GM19452 (cell line): ENCODE measurements at regions not wholly inside any gene's neighbourhood (a gene's known extent, or its start where the extent isn't known, plus 50 kb on each side); places are given as distances from the start of the nearest gene placed in this dataset.
A peak's percentile ranks its signal among the peaks of the same experiment; 100 is the strongest.

ENCODE experiments used
- ATAC-seq: cut with Tn5 transposase; IDR thresholded peaks from one replicate; pipeline ENCODE4 v1.9.1; 2021; ENCODE audit not compliant: unreplicated experiment

DNA sequence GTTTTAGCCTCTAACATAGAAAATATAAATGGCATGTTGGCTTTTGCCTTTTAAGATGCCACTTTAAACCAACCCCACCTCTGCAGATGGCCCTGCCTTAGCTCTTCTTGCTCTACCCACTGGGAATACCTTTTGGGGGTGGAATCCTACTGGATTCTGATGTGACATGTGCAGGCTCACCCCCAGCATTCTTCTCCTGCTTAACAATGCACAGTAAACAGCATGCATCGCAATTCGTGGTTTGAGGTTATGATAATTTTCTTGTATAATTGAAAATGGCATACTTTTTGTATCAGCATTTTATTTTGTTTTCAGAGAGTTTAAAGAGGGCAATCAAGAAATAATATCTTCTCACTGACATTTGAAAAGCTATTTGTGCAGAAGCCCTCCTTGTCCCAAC lies 167.9 kb downstream of the AREG start:
- ATAC-seq, result no peak

DNA sequence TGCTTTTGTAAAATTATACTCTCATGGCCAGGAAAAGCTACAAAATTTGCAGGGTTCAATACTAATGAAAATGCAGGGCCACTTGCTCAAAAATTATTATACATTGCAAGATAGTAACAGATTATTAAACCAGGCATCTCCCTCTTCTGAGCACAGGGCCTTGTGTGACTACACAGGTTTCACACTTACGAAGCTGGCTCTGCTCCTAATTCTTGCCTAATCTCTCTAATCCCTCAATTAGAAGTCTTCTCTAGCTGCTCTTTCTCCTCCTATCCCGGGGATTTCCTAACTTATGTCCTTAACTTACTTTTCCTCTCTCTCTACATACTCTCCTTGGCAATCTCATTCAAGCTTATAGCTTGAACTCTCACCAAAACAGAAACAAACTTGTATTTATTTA lies 168.3 kb downstream of the AREG start:
- no peak for ATAC-seq

DNA sequence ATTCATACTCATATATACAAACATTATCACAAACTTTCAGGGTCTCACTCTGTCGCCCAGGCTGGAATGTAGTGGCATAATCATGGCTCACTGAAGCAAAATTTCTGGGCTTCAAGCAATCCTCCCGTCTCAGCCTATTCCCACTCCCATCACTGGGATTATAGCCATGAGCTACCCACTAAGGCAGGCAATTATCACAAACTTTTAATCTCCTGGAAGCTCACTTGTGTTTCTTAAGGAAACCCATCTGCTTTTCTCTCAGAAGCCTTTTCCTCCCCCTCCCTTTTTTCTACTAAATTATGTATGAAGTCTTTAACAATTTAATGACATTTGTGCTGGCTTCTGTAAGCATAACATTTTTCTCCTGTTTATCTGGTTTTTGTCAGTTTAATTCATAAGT lies 170.5 kb downstream of the AREG start:
- ATAC-seq, result no peak

GRCh38 chr4:74618166-74618565 lies 173.2 kb downstream of the AREG start:
- ATAC-seq, result no peak

DNA sequence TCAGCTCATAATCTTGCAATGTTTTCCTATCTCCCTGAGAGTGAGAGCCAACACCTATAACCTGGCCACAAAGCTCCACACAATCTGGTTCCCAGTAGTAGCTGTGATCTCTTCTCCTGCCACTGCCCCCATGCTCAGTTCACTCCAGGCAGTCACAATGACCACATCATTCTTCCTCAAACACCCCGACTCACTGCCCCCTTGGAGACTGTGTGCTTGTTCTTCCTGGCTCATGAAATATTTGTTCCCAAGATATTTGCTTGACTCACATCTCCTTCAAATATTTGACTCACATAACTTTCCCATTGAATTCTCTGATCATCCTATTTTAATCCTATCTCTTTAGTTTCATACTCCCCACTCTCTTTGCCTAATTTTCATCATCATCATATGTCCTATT lies 173.7 kb downstream of the AREG start:
- no peak for ATAC-seq

GRCh38 chr4:74619931-74620702 lies 174.2 kb downstream of the BTC start:
- no peak for ATAC-seq

GRCh38 chr4:74621616-74622015 lies 172.7 kb downstream of the BTC start:
- ATAC-seq, result no peak

DNA sequence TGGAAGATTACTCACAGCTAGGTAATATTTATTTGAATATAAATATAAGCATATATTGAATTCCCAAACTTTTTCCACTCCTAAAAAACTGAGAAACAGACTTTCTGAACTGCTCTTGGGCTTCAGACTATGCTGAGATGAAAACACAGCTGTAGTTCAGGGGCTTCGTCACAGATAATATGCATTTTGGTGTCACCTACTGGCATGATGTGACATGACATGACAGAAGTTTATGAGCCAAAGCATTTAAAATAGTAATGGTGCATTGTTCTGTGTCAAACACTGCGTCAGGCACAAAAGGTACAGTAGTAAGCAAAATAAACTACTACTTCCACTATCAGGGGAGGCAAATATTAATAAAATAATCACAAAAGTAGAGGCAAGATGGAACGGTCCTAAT lies 171.3 kb downstream of the BTC start:
- ATAC-seq, result peak; percentile 63

DNA sequence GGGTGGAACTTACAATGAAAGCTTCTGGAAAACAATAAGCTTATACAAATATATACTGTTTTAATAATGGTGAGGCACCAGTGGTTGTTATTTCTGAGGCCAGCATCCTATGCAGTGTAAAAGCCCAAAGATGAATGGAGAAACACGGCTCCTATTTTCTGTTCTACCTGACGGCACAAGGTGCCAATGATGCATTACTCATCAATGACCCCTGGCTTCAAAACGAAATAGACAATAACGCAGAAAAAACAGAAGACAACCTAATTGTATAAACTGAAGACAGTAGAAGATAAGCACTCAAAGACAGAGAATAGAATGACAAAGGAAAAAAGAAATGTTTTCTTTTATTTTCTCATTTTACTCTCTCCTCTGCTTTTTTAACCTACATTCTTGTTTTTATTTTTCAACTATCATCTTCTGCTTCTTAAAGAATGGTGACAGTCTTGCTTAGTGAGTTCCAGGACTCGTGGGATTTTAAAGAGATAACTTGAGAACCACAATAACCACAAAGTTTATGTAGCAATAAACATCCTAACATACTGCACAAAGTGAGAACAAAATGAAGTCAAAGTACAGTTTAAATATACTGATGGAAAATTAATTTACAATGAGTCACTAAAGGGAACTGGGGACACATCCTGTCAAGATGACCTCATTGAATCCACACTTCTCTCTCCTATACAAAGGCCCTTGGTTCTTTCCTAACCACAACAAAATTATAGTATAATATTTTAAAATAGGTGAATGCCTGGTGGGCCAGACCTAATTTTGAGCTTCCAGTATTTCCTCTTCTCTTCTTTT lies 169.8 kb downstream of the BTC start:
- ATAC-seq, result no peak

- no peak for ATAC-seq
Measured at GRCh38 chr4:74625981-74626380, 168.3 kb downstream of the BTC start.

- ATAC-seq, result no peak
Measured at GRCh38 chr4:74627093-74627492, 167.2 kb downstream of the BTC start.

- ATAC-seq, result no peak
Measured at GRCh38 chr4:74627504-74627903, 166.8 kb downstream of the BTC start.

- ATAC-seq, result no peak
Measured at GRCh38 chr4:74628852-74629620, 165.3 kb downstream of the BTC start.

GRCh38 chr4:74630551-74630950 lies 163.8 kb downstream of the BTC start:
- ATAC-seq, result no peak

- ATAC-seq, result no peak
Measured at GRCh38 chr4:74631338-74631737, 163.0 kb downstream of the BTC start.

DNA sequence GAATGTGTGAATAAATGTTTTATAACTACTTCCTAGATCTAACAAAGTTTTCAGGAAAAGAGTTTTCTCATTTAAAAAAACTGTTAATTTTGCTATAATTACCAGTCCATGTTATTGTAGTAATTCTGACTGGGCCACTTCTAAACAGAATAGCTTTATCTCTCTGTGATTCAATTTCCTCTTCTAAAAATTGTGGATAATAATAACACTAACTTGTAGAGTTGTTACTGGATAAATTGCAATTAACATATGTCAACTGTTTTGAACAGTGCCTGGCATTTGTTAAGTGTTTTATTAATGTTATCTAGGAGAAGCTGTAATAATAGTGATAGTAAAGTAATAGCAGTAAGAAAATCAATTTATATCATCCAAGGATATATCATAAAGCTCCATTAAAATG lies 162.3 kb downstream of the BTC start:
- no peak for ATAC-seq

GRCh38 chr4:74632634-74633033 lies 161.7 kb downstream of the BTC start:
- ATAC-seq, result no peak

DNA sequence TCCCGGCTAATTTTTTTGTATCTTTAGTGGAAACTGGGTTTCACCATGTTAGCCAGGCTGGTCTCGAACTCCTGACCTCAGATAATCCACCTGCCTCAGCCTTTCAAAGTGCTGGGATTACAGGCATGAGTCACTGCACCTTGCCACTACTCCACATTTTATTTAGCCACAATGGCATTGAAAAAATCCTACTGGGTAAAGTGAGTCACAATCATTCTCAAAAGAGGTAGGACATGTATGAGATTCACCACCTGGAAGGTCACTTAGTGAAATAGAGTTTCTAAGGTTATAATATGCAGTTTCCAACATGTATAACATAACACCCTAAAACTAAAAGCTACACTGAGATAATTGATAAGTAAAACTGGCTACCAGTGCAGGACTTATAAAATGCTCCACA lies 159.2 kb downstream of the BTC start:
- ATAC-seq, result no peak

DNA sequence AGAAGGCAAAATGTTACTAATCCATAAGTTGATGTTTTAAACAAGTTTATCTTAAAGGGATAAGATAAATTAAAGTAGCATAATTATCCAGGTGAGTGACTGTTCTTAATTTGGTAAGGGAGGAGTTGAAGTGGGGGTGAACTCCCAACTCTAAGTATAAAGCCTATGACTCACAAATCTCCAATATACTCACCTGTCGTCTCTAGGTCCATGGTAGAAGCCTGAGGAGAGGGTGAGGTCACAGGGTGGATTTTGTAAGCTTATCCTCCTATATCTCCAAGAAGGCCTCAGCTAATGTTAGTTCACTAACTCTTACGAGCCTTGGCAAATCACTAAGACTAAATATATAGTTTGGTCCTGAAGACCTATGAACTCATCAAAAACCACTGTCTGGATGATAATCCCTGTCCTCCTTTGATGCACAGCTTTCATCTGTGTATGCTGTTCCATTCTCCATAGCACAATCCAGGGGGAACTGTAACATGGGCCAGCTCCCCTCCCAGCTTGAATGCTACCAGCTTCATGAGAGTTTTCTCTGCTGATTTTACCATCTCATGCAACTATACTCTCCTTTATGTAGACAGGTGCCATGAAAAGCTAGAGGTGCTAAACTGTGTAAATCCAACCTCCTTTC lies 158.7 kb downstream of the BTC start:
- ATAC-seq, result no peak

GRCh38 chr4:74638001-74638400 lies 156.3 kb downstream of the BTC start:
- no peak for ATAC-seq

GRCh38 chr4:74638689-74639088 lies 155.6 kb downstream of the BTC start:
- no peak for ATAC-seq
